ENCODE measurements at regions not wholly inside any gene's neighbourhood (a gene's known extent, or its start where the extent isn't known, plus 50 kb on each side); places are given as distances from the start of the nearest gene placed in this dataset.

DNA sequence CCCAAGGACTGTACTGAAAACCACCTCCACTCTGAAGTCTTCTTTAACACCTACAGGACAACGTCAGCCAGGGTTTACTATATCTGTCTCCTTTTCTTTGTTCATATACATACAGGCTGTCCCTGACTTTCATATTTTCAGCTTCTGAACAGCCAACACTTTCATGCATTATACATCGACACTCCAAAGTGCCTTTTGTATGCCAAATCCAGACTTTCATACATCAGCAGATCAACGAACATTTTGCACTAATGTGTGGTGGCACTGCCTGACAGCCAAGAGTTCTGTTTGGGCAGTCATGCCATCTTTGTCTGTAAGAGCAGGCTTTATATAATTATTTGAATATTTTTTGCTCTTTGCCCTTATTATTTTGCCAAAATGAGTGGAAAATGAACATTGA is 487.4 kb downstream of the CETN3 start:
- TF ChIP-seq, protein P1, sequence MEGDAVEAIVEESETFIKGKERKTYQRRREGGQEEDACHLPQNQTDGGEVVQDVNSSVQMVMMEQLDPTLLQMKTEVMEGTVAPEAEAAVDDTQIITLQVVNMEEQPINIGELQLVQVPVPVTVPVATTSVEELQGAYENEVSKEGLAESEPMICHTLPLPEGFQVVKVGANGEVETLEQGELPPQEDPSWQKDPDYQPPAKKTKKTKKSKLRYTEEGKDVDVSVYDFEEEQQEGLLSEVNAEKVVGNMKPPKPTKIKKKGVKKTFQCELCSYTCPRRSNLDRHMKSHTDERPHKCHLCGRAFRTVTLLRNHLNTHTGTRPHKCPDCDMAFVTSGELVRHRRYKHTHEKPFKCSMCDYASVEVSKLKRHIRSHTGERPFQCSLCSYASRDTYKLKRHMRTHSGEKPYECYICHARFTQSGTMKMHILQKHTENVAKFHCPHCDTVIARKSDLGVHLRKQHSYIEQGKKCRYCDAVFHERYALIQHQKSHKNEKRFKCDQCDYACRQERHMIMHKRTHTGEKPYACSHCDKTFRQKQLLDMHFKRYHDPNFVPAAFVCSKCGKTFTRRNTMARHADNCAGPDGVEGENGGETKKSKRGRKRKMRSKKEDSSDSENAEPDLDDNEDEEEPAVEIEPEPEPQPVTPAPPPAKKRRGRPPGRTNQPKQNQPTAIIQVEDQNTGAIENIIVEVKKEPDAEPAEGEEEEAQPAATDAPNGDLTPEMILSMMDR (IDR thresholded peaks at IDR 0.05) = no peak
- no peak for TF ChIP-seq POLR2AphosphoS5 (IDR thresholded peaks at IDR 0.05)
